H9 (cell line): ENCODE measurements at regions not wholly inside any gene's neighbourhood (a gene's known extent, or its start where the extent isn't known, plus 50 kb on each side); places are given as distances from the start of the nearest gene placed in this dataset.

Experiments used
- DNase-seq: peaks from one replicate; pipeline ENCODE4 v3.0.0-alpha.2; 2017
- H2AFZ ChIP-seq: one replicate; pipeline ENCODE4 v1.6.1; 2013; ENCODE audit warnings: mild to moderate bottlenecking, low read length, control low read depth, moderate library complexity
- H2AK5ac ChIP-seq: 2 replicates; pipeline ENCODE4 v1.6.1; 2013; ENCODE audit warnings: low read length, control low read depth, mixed read lengths; ENCODE audit not compliant: insufficient read length
- H2BK120ac ChIP-seq: one replicate; pipeline ENCODE4 v1.6.1; 2013; ENCODE audit warnings: low read depth, mild to moderate bottlenecking, low read length, control low read depth, inconsistent platforms; ENCODE audit not compliant: poor library complexity, severe bottlenecking
- H2BK12ac ChIP-seq: 2 replicates; pipeline ENCODE4 v1.6.1; 2013; ENCODE audit warnings: low read length, control low read depth, mixed read lengths, low read depth; ENCODE audit not compliant: insufficient read length
- H2BK15ac ChIP-seq: 2 replicates; pipeline ENCODE4 v1.6.1; 2013; ENCODE audit warnings: low read depth, low read length, control low read depth
- H2BK20ac ChIP-seq: one replicate; pipeline ENCODE4 v1.6.1; 2013; ENCODE audit warnings: low read depth, mild to moderate bottlenecking, low read length, control low read depth, inconsistent platforms; ENCODE audit not compliant: poor library complexity, severe bottlenecking
- H2BK5ac ChIP-seq: 2 replicates; pipeline ENCODE4 v1.6.1; 2013; ENCODE audit warnings: low read length, control low read depth, mixed read lengths; ENCODE audit not compliant: insufficient read length
- H3K14ac ChIP-seq: 2 replicates; pipeline ENCODE4 v1.6.1; 2013; ENCODE audit warnings: low read length, control low read depth; ENCODE audit not compliant: insufficient read depth
- H3K18ac ChIP-seq: 2 replicates; pipeline ENCODE4 v1.6.1; 2013; ENCODE audit warnings: low read depth, mild to moderate bottlenecking, mixed read lengths, low read length, control low read depth; ENCODE audit not compliant: insufficient read length
- H3K23ac ChIP-seq: 2 replicates; pipeline ENCODE4 v1.6.1; 2013; ENCODE audit warnings: low read length, control low read depth, mixed read lengths, low read depth; ENCODE audit not compliant: insufficient read length
- H3K23me2 ChIP-seq: 2 replicates; pipeline ENCODE4 v1.6.1; 2013; ENCODE audit warnings: low read depth, mild to moderate bottlenecking, mixed read lengths, low read length, control low read depth; ENCODE audit not compliant: insufficient read length, poor library complexity, severe bottlenecking
- H3K27ac ChIP-seq: 2 replicates; pipeline ENCODE4 v1.5.1; 2013; ENCODE audit warnings: low read length, control low read depth, mixed read lengths, low read depth; ENCODE audit not compliant: insufficient read length
- H3K27me3 ChIP-seq: 2 replicates; pipeline ENCODE4 v1.6.1; 2013; ENCODE audit warnings: low read length, control low read depth, inconsistent platforms; ENCODE audit not compliant: insufficient read depth
- H3K4ac ChIP-seq: 2 replicates; pipeline ENCODE4 v1.6.1; 2013; ENCODE audit warnings: low read depth, mild to moderate bottlenecking, control low read depth, inconsistent platforms, low read length, moderate library complexity
- H3K4me1 ChIP-seq: 2 replicates; pipeline ENCODE4 v1.6.1; 2013; ENCODE audit warnings: low read length, control low read depth, inconsistent platforms; ENCODE audit not compliant: insufficient read depth
- H3K4me2 ChIP-seq: 2 replicates; pipeline ENCODE4 v1.6.1; 2013; ENCODE audit warnings: low read length, control low read depth, mixed read lengths; ENCODE audit not compliant: insufficient read length, insufficient read depth
- H3K56ac ChIP-seq: 2 replicates; pipeline ENCODE4 v1.6.1; 2013; ENCODE audit warnings: low read depth, mild to moderate bottlenecking, mixed read lengths, low read length, control low read depth; ENCODE audit not compliant: insufficient read length
- H3K79me1 ChIP-seq: 2 replicates; pipeline ENCODE4 v1.6.1; 2013; ENCODE audit warnings: low read depth, mild to moderate bottlenecking, moderate library complexity, low read length, control low read depth, inconsistent platforms; ENCODE audit not compliant: insufficient read depth, poor library complexity, severe bottlenecking
- H3K79me2 ChIP-seq: 2 replicates; pipeline ENCODE4 v1.6.1; 2013; ENCODE audit warnings: low read length, control low read depth, inconsistent platforms; ENCODE audit not compliant: insufficient read depth
- H3K9ac ChIP-seq: 2 replicates; pipeline ENCODE4 v1.6.1; 2013; ENCODE audit warnings: low read length, control low read depth, mixed read lengths; ENCODE audit not compliant: insufficient read length; ENCODE audit errors: extremely low read depth
- H3K9me3 ChIP-seq: one replicate; pipeline ENCODE4 v1.6.1; 2013; ENCODE audit warnings: low read depth, low read length, inconsistent platforms; ENCODE audit not compliant: control insufficient read depth
- H3T11ph ChIP-seq: one replicate; pipeline ENCODE4 v1.6.1; 2013; ENCODE audit warnings: mild to moderate bottlenecking, low read length, control low read depth, inconsistent platforms
- H4K20me1 ChIP-seq: one replicate; pipeline ENCODE4 v1.6.1; 2013; ENCODE audit not compliant: control insufficient read depth, insufficient read length, insufficient read depth
- H4K5ac ChIP-seq: 2 replicates; pipeline ENCODE4 v1.6.1; 2013; ENCODE audit warnings: low read depth, mild to moderate bottlenecking, mixed read lengths, low read length, control low read depth; ENCODE audit not compliant: insufficient read length
- H4K8ac ChIP-seq: replicated peaks from 2 replicates; pipeline ENCODE4 v1.6.1; 2013; ENCODE audit warnings: low read length, control low read depth, mixed read lengths, low read depth; ENCODE audit not compliant: insufficient read length
- H4K91ac ChIP-seq: 2 replicates; pipeline ENCODE4 v1.6.1; 2013; ENCODE audit warnings: low read depth, mild to moderate bottlenecking, moderate library complexity, mixed read lengths, low read length, control low read depth; ENCODE audit not compliant: insufficient read length
- H3K27ac Mint-ChIP-seq, 3 experiments: 2 replicates in 2 of 3; 3 replicates in 1 of 3; pipeline ENCODE4 v1.8.0; 2020 to 2021; ENCODE audit warnings: mixed read lengths in 3 of 3, mild to moderate bottlenecking in 1 of 3, moderate library complexity in 1 of 3
- H3K27me3 Mint-ChIP-seq: 2 replicates; pipeline ENCODE4 v1.8.0; 2021; ENCODE audit warnings: low read depth, mild to moderate bottlenecking, moderate library complexity, mixed read lengths
- H3K36me3 Mint-ChIP-seq, 3 experiments: 2 replicates in 2 of 3; 3 replicates in 1 of 3; pipeline ENCODE4 v1.8.0; 2020 to 2021; ENCODE audit warnings: low read depth in 3 of 3, mixed read lengths in 3 of 3; ENCODE audit not compliant: insufficient read depth in 1 of 3
- H3K4me1 Mint-ChIP-seq, 2 experiments: 2 replicates each; pipeline ENCODE4 v1.8.0; 2020; ENCODE audit warnings: mixed read lengths in 2 of 2
- H3K4me3 Mint-ChIP-seq, 2 experiments: 2 replicates in 1 of 2; 3 replicates in 1 of 2; pipeline ENCODE4 v1.8.0; 2020 to 2021; ENCODE audit warnings: mild to moderate bottlenecking in 2 of 2, mixed read lengths in 2 of 2, moderate library complexity in 1 of 2
- H3K9me3 Mint-ChIP-seq, 2 experiments: 2 replicates in 1 of 2; 3 replicates in 1 of 2; pipeline ENCODE4 v1.8.0; 2020; ENCODE audit warnings: mild to moderate bottlenecking in 2 of 2, mixed read lengths in 2 of 2, moderate library complexity in 1 of 2
- WGBS: extraction: QIAGEN DNeasy Blood & Tissue Kit; methylation state at CpG from one replicate; pipeline ENCODE4 v1.1.7; 2013; ENCODE audit warnings: missing lambda C conversion rate, low lambda C conversion rate, mixed read lengths; ENCODE audit not compliant: insufficient read length; ENCODE audit errors: extremely low coverage; 5-methylcytosine and 5-hydroxymethylcytosine counted together
- TF ChIP-seq, protein P1 (sequence below): fragments of 200-600 bp; sonication (generic); conservative IDR thresholded peaks from 3 replicates; pipeline ENCODE4 v1.8.0; 2021; ENCODE audit warnings: antibody characterized with exemption, mild to moderate bottlenecking

DNA sequence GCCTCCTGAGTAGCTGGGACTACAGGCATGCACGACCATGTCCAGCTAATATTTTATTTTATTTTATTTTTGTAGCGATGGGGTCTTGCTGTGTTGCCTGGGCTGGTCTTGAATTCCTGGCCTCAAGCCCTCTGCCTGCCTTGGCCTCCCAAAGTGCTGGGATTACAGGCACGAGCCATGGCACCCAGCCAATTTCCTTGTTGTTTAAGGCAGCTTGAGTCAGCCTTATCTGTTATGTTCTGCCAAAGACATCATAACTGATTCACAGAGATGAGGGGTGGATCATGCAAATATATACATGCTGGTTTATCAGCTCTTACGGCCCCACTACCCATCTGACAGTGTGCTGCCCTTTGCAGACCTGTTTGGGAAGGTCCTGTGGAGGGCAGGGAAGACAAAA, 826.7 kb downstream of the TYW1 start:
- no peaks in the 10 kb centered on the region for H3K9me3 ChIP-seq
- H3K18ac ChIP-seq = no peak overlapping the region
- H2BK20ac ChIP-seq = no peak overlapping the region
- no peak overlapping the region for H3T11ph ChIP-seq
- WGBS = no CpG with 5 or more reads among the region's 4 CpGs
- H2BK120ac ChIP-seq = no peak overlapping the region
- no peak overlapping the region for H2BK12ac ChIP-seq
- no peak overlapping the region for H4K5ac ChIP-seq
- H2BK5ac ChIP-seq = no peak overlapping the region
- DNase-seq = no peak
- Mint-ChIP-seq H3K27me3 (peaks cover 5% of the 10 kb centered on the region), H3K27ac (no peak overlapping the region), H3K36me3 (no peaks in the 10 kb centered on the region; a peak in 1 of 7 replicates), H3K9me3 (peaks cover 3 to 11% of the 10 kb centered on the region in 2 experiments; a peak in 4 of 5 replicates), H3K4me1 (no peaks in the 10 kb centered on the region), H3K4me3 (no peak overlapping the region)
- H3K4me1 ChIP-seq = no peaks in the 10 kb centered on the region
- no peak overlapping the region for H3K56ac ChIP-seq
- TF ChIP-seq, protein P1, sequence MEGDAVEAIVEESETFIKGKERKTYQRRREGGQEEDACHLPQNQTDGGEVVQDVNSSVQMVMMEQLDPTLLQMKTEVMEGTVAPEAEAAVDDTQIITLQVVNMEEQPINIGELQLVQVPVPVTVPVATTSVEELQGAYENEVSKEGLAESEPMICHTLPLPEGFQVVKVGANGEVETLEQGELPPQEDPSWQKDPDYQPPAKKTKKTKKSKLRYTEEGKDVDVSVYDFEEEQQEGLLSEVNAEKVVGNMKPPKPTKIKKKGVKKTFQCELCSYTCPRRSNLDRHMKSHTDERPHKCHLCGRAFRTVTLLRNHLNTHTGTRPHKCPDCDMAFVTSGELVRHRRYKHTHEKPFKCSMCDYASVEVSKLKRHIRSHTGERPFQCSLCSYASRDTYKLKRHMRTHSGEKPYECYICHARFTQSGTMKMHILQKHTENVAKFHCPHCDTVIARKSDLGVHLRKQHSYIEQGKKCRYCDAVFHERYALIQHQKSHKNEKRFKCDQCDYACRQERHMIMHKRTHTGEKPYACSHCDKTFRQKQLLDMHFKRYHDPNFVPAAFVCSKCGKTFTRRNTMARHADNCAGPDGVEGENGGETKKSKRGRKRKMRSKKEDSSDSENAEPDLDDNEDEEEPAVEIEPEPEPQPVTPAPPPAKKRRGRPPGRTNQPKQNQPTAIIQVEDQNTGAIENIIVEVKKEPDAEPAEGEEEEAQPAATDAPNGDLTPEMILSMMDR = no peak
- H3K14ac ChIP-seq = no peak overlapping the region
- H2AK5ac ChIP-seq = no peak overlapping the region
- H2BK15ac ChIP-seq = no peak overlapping the region
- H3K4me2 ChIP-seq = no peak overlapping the region
- no peak overlapping the region for H4K8ac ChIP-seq
- no peaks in the 10 kb centered on the region for H3K23me2 ChIP-seq
- H3K79me1 ChIP-seq = no peaks in the 10 kb centered on the region
- H2AFZ ChIP-seq = no peak overlapping the region
- H4K20me1 ChIP-seq = no peaks in the 10 kb centered on the region
- H3K27ac ChIP-seq = no peak overlapping the region
- no peak overlapping the region for H4K91ac ChIP-seq
- H3K23ac ChIP-seq = no peak overlapping the region
- H3K9ac ChIP-seq = no peak overlapping the region
- no peak overlapping the region for H3K4ac ChIP-seq
- H3K27me3 ChIP-seq = no peaks in the 10 kb centered on the region
- H3K79me2 ChIP-seq = no peaks in the 10 kb centered on the region
